Sigmoid colon (tissue), 6 donors: ENCODE measurements at regions not wholly inside any gene's neighbourhood (a gene's known extent, or its start where the extent isn't known, plus 50 kb on each side); places are given as distances from the start of the nearest gene placed in this dataset.

Experiments used
- DNase-seq: peaks from one replicate; pipeline ENCODE4 v3.0.0-alpha.2; 2019
- H3K27ac ChIP-seq, 4 donors: fragments of 200-600 bp; sonication (generic); one replicate each; pipeline ENCODE4 v1.5.1; 2016 to 2019; ENCODE audit warnings: mild to moderate bottlenecking in 1 of 4
- H3K27me3 ChIP-seq, 3 donors: fragments of 200-600 bp; sonication (generic); one replicate each; pipeline ENCODE4 v1.5.1; 2019; ENCODE audit warnings: mild to moderate bottlenecking in 1 of 3
- H3K36me3 ChIP-seq, 4 donors: fragments of 200-600 bp; sonication (generic); one replicate each; pipeline ENCODE4 v1.5.1; 2016 to 2019
- H3K4me1 ChIP-seq, 4 donors: fragments of 200-600 bp; sonication (generic); one replicate each; pipeline ENCODE4 v1.5.1; 2017 to 2019
- H3K4me3 ChIP-seq, 4 donors: fragments of 200-600 bp; sonication (generic); one replicate each; pipeline ENCODE4 v1.5.1; 2017 to 2019; ENCODE audit warnings: mild to moderate bottlenecking in 2 of 4, moderate library complexity in 1 of 4
- H3K9me3 ChIP-seq, 4 donors: fragments of 200-600 bp in 3 of 4; sonication (generic) in 3 of 4; one replicate each; pipeline versions ENCODE4 v1.5.1 to v1.6.1; 2013 to 2019
- CTCF ChIP-seq, 4 experiments: fragments of 450-650 bp in 3 of 4; fragments of 200-600 bp in 1 of 4; IDR thresholded peaks; one replicate each; pipeline ENCODE4 v1.5.1; 2016 to 2019; ENCODE audit warnings: antibody characterized with exemption in 4 of 4, mild to moderate bottlenecking in 3 of 4, moderate library complexity in 2 of 4
- EP300 ChIP-seq, 4 donors: sonication (generic); formaldehyde crosslinking; IDR thresholded peaks; one replicate each; pipeline ENCODE4 v1.6.1; 2017; ENCODE audit warnings: antibody characterized with exemption in 4 of 4
- POLR2A ChIP-seq, 2 donors: fragments of 450-650 bp; IDR thresholded peaks; one replicate each; pipeline ENCODE4 v1.6.1; 2016; ENCODE audit warnings: antibody characterized with exemption in 2 of 2, mild to moderate bottlenecking in 2 of 2, moderate library complexity in 2 of 2
- POLR2AphosphoS5 ChIP-seq, 4 donors: sonication (generic); formaldehyde crosslinking; IDR thresholded peaks; one replicate each; pipeline ENCODE4 v1.6.1; 2017; ENCODE audit warnings: antibody characterized with exemption in 4 of 4
- WGBS, 2 donors: extraction: QIAGEN DNeasy Blood & Tissue Kit; methylation state at CpG; one replicate each; pipeline ENCODE4 v1.1.7; 2013; 5-methylcytosine and 5-hydroxymethylcytosine counted together
- intact Hi-C: fragments of 100-400 bp; cut with DNase I; formaldehyde crosslinking; loops from one replicate; pipeline ENCODE4 v1.15.1; 2023
- donor health status: healthy with polysubstance abuse.
- donor health status: healthy.

- TF ChIP-seq EP300 (IDR thresholded peaks at IDR 0.05) (no peak), POLR2AphosphoS5 (IDR thresholded peaks at IDR 0.05) (peak in 2 of 4 donors; percentile 16 to 22)
- Histone ChIP-seq H3K9me3 (no peaks in the 10 kb centered on the region), H3K27ac (peak overlapping the region; percentile 44 to 68 (median 56)), H3K27me3 (no peaks in the 10 kb centered on the region), H3K4me1 (peaks cover 0 to 21% (median 14%) of the 10 kb centered on the region in 4 donors), H3K36me3 (no peaks in the 10 kb centered on the region), H3K4me3 (no peak overlapping the region)
- intact Hi-C loops: no loop called here
- DNase-seq: no peak
- WGBS, 2 donors: 51 to 76% methylated on average over 2 of the region's 2 CpGs
These were observed 169.8 kb upstream of the JADE1 start for GRCh38 chr4:128639541-128640270.

- intact Hi-C loops: no loop called here
- Histone ChIP-seq H3K4me1 (peaks cover 0 to 32% (median 25%) of the 10 kb centered on the region in 4 donors), H3K36me3 (no peaks in the 10 kb centered on the region), H3K27ac (no peak overlapping the region), H3K4me3 (no peak overlapping the region), H3K9me3 (no peaks in the 10 kb centered on the region), H3K27me3 (no peaks in the 10 kb centered on the region)
- TF ChIP-seq POLR2AphosphoS5 (IDR thresholded peaks at IDR 0.05): no peak
- TF ChIP-seq EP300 (IDR thresholded peaks at IDR 0.05): no peak
- no peak for TF ChIP-seq POLR2A (IDR thresholded peaks at IDR 0.05)
- TF ChIP-seq CTCF (IDR thresholded peaks at IDR 0.05): no peak
- WGBS, 2 donors: 91 to 95% methylated on average over 2 of the region's 2 CpGs
- DNase-seq: no peak
These were observed 172.6 kb upstream of the JADE1 start for GRCh38 chr4:128636906-128637305.

GRCh38 chr4:128635955-128636560 lies 173.4 kb upstream of the JADE1 start:
- Histone ChIP-seq H3K4me1 (peaks cover 0 to 38% (median 28%) of the 10 kb centered on the region in 4 donors), H3K27me3 (no peaks in the 10 kb centered on the region), H3K4me3 (no peak overlapping the region), H3K9me3 (no peaks in the 10 kb centered on the region), H3K27ac (no peak overlapping the region), H3K36me3 (no peaks in the 10 kb centered on the region)
- intact Hi-C loops: no loop called here
- TF ChIP-seq EP300 (IDR thresholded peaks at IDR 0.05): no peak
- WGBS, 2 donors: 45 to 65% methylated on average over 5 of the region's 5 CpGs
- no peak for DNase-seq

- 74 to 80% methylated on average over 19 of the region's 19 CpGs for WGBS, 2 donors
- peaks cover 0 to 45% (median 34%) of the 10 kb centered on the region in 4 donors for H3K4me1 ChIP-seq
- no peaks in the 10 kb centered on the region for H3K36me3 ChIP-seq
- no peak for DNase-seq
- no peak overlapping the region for H3K4me3 ChIP-seq
- no peak overlapping the region for H3K27ac ChIP-seq
- H3K27me3 ChIP-seq: no peaks in the 10 kb centered on the region
- no peaks in the 10 kb centered on the region for H3K9me3 ChIP-seq
- no peak for TF ChIP-seq POLR2AphosphoS5 (IDR thresholded peaks at IDR 0.05)
- TF ChIP-seq EP300 (IDR thresholded peaks at IDR 0.05): no peak
- intact Hi-C loops: no loop called here
These were observed 174.2 kb upstream of the JADE1 start for GRCh38 chr4:128635141-128635954.

- H3K4me1 ChIP-seq: peaks cover 0 to 36% (median 25%) of the 10 kb centered on the region in 4 donors
- no peak for DNase-seq
- no peaks in the 10 kb centered on the region for H3K27me3 ChIP-seq
- H3K4me3 ChIP-seq: no peak overlapping the region
- no peaks in the 10 kb centered on the region for H3K9me3 ChIP-seq
- 18 to 51% methylated on average over 1 of the region's 1 CpG for WGBS, 2 donors
- intact Hi-C loops: no loop called here
- no peaks in the 10 kb centered on the region for H3K36me3 ChIP-seq
- H3K27ac ChIP-seq: no peak overlapping the region
- TF ChIP-seq POLR2AphosphoS5 (IDR thresholded peaks at IDR 0.05) (no peak), CTCF (IDR thresholded peaks at IDR 0.05) (no peak), EP300 (IDR thresholded peaks at IDR 0.05) (no peak), POLR2A (IDR thresholded peaks at IDR 0.05) (no peak)
These were observed 176.4 kb upstream of the JADE1 start for GRCh38 chr4:128633067-128633466.

- Histone ChIP-seq H3K36me3 (no peaks in the 10 kb centered on the region), H3K4me3 (no peak overlapping the region), H3K4me1 (peaks cover 0 to 33% (median 24%) of the 10 kb centered on the region in 4 donors), H3K27ac (no peak overlapping the region), H3K9me3 (no peaks in the 10 kb centered on the region), H3K27me3 (no peaks in the 10 kb centered on the region)
- TF ChIP-seq POLR2AphosphoS5 (IDR thresholded peaks at IDR 0.05) (no peak), CTCF (IDR thresholded peaks at IDR 0.05) (no peak), EP300 (IDR thresholded peaks at IDR 0.05) (no peak), POLR2A (IDR thresholded peaks at IDR 0.05) (no peak)
- no peak for DNase-seq
- WGBS, 2 donors: 82 to 85% methylated on average over 5 of the region's 5 CpGs
- intact Hi-C loops: no loop called here
These were observed 178.6 kb upstream of the JADE1 start for GRCh38 chr4:128630871-128631270.
